ENCODE measurements at regions not wholly inside any gene's neighbourhood (a gene's known extent, or its start where the extent isn't known, plus 50 kb on each side); places are given as distances from the start of the nearest gene placed in this dataset.
A peak's percentile ranks its signal among the peaks of the same experiment; 100 is the strongest.

DNA sequence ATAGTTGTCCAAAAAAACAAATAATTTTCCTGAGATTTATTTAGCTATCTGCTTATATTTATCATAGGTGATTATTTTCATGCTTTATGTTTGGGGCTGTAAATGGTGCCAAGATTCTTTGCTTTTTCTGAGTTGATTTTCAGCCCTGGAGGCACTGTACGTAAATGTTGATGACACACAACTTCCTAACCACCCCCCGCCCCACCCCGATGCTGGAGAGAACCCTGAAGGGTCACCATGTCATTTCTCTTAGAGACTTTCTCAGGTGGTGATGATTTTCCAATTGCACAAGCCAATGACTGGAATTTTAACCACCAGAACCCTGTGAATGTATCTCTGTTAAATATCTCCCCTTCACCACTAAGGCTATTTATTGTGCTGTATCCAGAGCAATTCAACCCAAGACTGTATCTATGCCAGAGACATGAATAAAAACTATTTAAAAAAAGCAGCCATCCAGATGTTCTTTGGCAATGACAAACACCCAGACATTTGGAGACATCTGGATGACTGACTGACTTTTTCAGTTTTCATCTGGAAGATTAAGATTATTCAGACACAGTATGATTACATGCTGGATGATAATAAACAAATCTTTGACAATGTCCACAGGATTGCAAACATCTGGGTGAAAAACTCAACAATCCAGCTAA is 346.0 kb downstream of the LMX1A start:
- H3K36me3 ChIP-seq: no peaks in the 10 kb centered on the region
- intact Hi-C loops (cut with DNase I): no loop called here
- H3K27ac ChIP-seq (replicated peaks in 1 of 4): no peak overlapping the region
- H3K4me3 ChIP-seq: no peak overlapping the region
- DNase-seq (ENCODE audit: extremely low spot score): no peak
- H3K4me1 ChIP-seq: peaks cover 0 to 17% (median 14%) of the 10 kb centered on the region in 4 donors
- TF ChIP-seq POLR2A (IDR thresholded peaks at IDR 0.05; ENCODE audit: low read depth) (no peak), EP300 (IDR thresholded peaks at IDR 0.05) (no peak), POLR2AphosphoS5 (IDR thresholded peaks at IDR 0.05) (no peak)
- TF ChIP-seq, protein P1, sequence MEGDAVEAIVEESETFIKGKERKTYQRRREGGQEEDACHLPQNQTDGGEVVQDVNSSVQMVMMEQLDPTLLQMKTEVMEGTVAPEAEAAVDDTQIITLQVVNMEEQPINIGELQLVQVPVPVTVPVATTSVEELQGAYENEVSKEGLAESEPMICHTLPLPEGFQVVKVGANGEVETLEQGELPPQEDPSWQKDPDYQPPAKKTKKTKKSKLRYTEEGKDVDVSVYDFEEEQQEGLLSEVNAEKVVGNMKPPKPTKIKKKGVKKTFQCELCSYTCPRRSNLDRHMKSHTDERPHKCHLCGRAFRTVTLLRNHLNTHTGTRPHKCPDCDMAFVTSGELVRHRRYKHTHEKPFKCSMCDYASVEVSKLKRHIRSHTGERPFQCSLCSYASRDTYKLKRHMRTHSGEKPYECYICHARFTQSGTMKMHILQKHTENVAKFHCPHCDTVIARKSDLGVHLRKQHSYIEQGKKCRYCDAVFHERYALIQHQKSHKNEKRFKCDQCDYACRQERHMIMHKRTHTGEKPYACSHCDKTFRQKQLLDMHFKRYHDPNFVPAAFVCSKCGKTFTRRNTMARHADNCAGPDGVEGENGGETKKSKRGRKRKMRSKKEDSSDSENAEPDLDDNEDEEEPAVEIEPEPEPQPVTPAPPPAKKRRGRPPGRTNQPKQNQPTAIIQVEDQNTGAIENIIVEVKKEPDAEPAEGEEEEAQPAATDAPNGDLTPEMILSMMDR (IDR thresholded peaks at IDR 0.05): no peak
- H3K27me3 ChIP-seq: no peaks in the 10 kb centered on the region
- WGBS: 48% methylated on average over 3 of the region's 3 CpGs
- no peaks in the 10 kb centered on the region for H3K9me3 ChIP-seq

DNA sequence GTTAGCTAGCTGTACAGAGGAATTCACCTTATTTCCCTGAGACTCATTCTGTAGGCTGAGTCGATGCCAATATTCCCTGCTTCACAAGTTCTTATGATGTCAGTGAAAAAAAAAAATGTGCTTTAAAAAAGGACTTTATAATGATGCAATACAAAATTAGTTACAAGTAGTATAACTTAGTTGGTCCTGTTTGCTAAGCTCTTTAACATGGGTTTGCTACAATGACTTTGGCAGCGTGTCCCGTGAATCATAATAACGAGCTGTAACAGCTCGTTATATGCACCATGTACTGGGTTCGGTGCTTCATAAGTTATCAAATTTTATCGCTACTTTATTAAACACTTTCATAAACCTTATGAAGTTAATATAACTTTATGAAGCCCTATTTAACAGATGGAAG is 349.7 kb downstream of the LMX1A start:
- WGBS: 85% methylated on average over 7 of the region's 7 CpGs
- TF ChIP-seq POLR2A (IDR thresholded peaks at IDR 0.05; ENCODE audit: low read depth) (no peak), POLR2AphosphoS5 (IDR thresholded peaks at IDR 0.05) (no peak), EP300 (IDR thresholded peaks at IDR 0.05) (no peak)
- TF ChIP-seq, protein P1 (IDR thresholded peaks at IDR 0.05): no peak
- intact Hi-C loops (cut with DNase I): no loop called here
- Histone ChIP-seq H3K4me1 (peaks cover 0 to 17% (median 10%) of the 10 kb centered on the region in 4 donors), H3K4me3 (no peak overlapping the region), H3K9me3 (no peaks in the 10 kb centered on the region), H3K36me3 (no peaks in the 10 kb centered on the region), H3K27ac (replicated peaks in 1 of 4) (no peak overlapping the region), H3K27me3 (no peaks in the 10 kb centered on the region)
- DNase-seq (ENCODE audit: extremely low spot score): no peak

DNA sequence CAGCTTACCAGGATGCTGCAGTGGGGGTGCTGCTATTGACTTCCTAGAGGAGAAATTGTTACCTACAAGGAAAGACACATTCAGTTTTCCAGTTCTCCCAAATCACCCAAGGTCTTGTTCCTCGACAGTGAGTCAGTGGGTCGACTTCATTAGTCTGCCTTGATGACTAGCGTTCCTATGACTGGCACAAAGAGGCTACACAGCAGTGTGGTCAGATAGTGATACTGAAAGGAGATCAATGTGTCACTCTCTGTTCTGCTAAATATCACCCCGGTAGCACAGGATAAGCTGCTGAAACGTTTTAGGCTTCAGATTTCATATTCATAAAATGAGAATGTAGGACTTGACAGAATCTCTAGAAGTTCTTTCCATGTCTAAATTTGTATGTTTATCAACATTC is 357.4 kb downstream of the LMX1A start:
- Histone ChIP-seq H3K4me3 (no peak overlapping the region), H3K36me3 (no peaks in the 10 kb centered on the region), H3K4me1 (peaks cover 0 to 9% (median 0%) of the 10 kb centered on the region in 4 donors), H3K27ac (replicated peaks in 1 of 4) (no peak overlapping the region), H3K9me3 (no peaks in the 10 kb centered on the region), H3K27me3 (no peaks in the 10 kb centered on the region)
- TF ChIP-seq, protein P1 (IDR thresholded peaks at IDR 0.05): no peak
- TF ChIP-seq POLR2A (IDR thresholded peaks at IDR 0.05; ENCODE audit: low read depth): no peak
- TF ChIP-seq EP300 (IDR thresholded peaks at IDR 0.05): no peak
- no peak for TF ChIP-seq POLR2AphosphoS5 (IDR thresholded peaks at IDR 0.05)
- intact Hi-C loops (cut with DNase I): no loop called here
- DNase-seq (ENCODE audit: extremely low spot score): no peak
- 80% methylated on average over 5 of the region's 5 CpGs for WGBS

DNA sequence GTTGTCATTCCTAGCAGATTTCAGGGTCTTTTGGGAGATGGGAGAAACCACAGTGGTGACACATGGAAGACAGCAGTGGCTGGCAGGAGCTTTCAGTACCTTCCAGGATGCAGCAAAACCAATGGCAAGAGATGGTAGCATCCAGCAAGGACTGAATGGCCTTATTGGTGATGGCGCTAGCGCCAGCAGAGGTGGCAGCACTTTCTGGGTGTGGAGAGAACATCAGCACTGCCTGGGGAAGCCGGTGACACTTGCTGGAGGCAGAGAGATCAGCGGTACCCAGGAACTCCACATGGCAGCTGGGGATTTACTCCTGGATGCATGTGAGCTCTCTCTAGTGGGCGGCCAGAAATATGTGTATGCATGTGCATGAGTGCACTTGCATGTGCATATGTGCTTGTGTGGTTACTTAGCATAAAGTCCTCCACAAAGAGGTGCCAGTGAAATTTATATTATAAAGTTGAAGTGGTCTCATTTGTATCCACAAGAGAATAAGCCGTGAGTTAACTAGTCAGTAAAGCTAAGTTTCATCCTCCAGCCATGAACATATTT is 364.7 kb downstream of the LMX1A start:
- intact Hi-C loops (cut with DNase I): no loop called here
- TF ChIP-seq POLR2AphosphoS5 (IDR thresholded peaks at IDR 0.05): no peak
- TF ChIP-seq POLR2A (IDR thresholded peaks at IDR 0.05; ENCODE audit: low read depth): no peak
- TF ChIP-seq, protein P1 (IDR thresholded peaks at IDR 0.05): no peak
- no peak for TF ChIP-seq EP300 (IDR thresholded peaks at IDR 0.05)

More for the DNA sequence above, 364.7 kb downstream of the LMX1A start:
- H3K27me3 ChIP-seq: no peaks in the 10 kb centered on the region
- no peak overlapping the region for H3K4me3 ChIP-seq
- no peaks in the 10 kb centered on the region for H3K36me3 ChIP-seq
- H3K27ac ChIP-seq (replicated peaks in 1 of 4): no peak overlapping the region
- peaks cover 0 to 9% (median 0%) of the 10 kb centered on the region in 4 donors for H3K4me1 ChIP-seq
- WGBS: 98% methylated on average over 6 of the region's 6 CpGs
- peak; percentile 53 for DNase-seq (ENCODE audit: extremely low spot score)
- no peaks in the 10 kb centered on the region for H3K9me3 ChIP-seq

Measured in esophagus muscularis mucosa (tissue), 4 donors.